ENCODE measurements at regions not wholly inside any gene's neighbourhood (a gene's known extent, or its start where the extent isn't known, plus 50 kb on each side); places are given as distances from the start of the nearest gene placed in this dataset.

DNA sequence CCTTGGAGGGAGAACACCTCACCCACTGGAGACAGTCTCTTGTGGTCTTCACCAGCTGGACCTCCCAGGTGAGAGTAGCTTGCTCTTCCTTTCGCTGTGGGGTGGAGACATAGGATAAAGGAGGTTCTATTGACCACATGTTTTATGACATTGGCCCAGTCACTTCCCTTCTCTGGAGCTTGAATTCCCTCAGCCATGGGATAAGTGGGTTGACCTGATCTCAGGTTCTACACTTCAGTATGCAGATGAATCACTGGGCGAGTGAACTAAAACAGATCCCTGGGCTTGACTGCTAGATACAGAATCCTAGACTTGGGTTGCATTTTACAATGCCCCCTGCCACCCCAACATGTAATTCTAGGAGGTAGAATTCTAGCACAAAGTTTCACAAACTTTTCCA, 54.8 kb upstream of the PRSS23 start:
- 92% methylated on average over 2 of the region's 2 CpGs for WGBS, 2 donors
- H3K4me3 ChIP-seq, result no peak overlapping the region
- no peaks in the 10 kb centered on the region for H3K36me3 ChIP-seq
- intact Hi-C loops (cut with DNase I), result no loop called here
- peaks cover 0 to 49% (median 35%) of the 10 kb centered on the region in 4 donors for H3K4me1 ChIP-seq
- no peak for DNase-seq
- H3K27ac ChIP-seq, result no peak overlapping the region
- no peak for TF ChIP-seq POLR2A (IDR thresholded peaks at IDR 0.05)
- TF ChIP-seq, protein P1, sequence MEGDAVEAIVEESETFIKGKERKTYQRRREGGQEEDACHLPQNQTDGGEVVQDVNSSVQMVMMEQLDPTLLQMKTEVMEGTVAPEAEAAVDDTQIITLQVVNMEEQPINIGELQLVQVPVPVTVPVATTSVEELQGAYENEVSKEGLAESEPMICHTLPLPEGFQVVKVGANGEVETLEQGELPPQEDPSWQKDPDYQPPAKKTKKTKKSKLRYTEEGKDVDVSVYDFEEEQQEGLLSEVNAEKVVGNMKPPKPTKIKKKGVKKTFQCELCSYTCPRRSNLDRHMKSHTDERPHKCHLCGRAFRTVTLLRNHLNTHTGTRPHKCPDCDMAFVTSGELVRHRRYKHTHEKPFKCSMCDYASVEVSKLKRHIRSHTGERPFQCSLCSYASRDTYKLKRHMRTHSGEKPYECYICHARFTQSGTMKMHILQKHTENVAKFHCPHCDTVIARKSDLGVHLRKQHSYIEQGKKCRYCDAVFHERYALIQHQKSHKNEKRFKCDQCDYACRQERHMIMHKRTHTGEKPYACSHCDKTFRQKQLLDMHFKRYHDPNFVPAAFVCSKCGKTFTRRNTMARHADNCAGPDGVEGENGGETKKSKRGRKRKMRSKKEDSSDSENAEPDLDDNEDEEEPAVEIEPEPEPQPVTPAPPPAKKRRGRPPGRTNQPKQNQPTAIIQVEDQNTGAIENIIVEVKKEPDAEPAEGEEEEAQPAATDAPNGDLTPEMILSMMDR (IDR thresholded peaks at IDR 0.05), result no peak
- TF ChIP-seq EP300 (IDR thresholded peaks at IDR 0.05), result no peak
- no peak for TF ChIP-seq POLR2AphosphoS5 (IDR thresholded peaks at IDR 0.05)
- H3K9me3 ChIP-seq, result no peaks in the 10 kb centered on the region
- H3K27me3 ChIP-seq, result no peaks in the 10 kb centered on the region

DNA sequence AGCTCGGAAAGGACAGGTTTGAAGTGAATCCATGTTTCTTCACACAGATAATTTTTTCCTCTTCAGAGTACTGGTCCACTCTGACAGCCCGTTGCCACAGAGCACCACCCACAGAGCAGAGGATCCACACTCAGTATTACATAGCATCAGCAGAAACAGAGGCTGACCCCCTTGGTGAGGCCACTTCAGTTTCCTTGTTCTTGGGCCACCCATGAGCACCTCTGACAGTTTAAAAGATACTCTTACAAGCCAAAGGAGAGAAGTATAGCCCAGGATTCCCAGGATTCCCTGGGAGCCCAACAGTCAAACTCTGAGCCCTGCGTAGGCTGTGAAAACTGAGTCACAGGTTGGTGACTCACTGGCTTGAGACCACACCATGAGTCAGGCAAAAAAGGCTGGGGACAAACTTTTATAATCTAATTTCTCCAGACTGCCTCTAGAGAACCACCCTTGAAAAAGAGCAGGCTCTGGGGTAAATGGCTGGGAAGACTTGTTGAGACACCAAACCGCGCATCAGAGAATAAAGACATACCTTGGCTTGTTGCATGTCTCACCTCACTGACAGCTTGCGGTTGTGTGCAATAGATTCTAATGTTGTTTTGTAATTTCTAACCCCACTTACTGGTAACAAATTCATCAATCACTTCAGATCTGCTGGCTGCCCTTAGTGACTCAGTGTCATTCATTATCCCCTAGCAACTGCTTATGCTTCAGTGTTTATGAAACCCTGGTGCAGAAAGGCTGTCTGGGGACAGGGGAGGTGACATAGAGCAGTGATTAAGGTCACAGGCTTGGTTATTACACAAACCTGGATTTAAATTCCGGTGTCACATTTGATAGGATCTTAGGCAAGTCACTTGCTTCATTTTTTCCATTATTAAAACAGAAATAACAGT, 56.9 kb upstream of the PRSS23 start:
- no peaks in the 10 kb centered on the region for H3K36me3 ChIP-seq
- H3K4me3 ChIP-seq, result no peak overlapping the region
- intact Hi-C loops (cut with DNase I), result loop anchor here (5.0 kb wide), 2 partner anchors 59 to 71 kb away; partner anchors contain the start of genes ME3 and PRSS23
- no peaks in the 10 kb centered on the region for H3K27me3 ChIP-seq
- TF ChIP-seq POLR2A (IDR thresholded peaks at IDR 0.05), result no peak
- TF ChIP-seq, protein P1 (IDR thresholded peaks at IDR 0.05), result no peak
- TF ChIP-seq EP300 (IDR thresholded peaks at IDR 0.05), result peak in 2 of 4 donors; percentile 19 to 85
- peak; percentile 25 to 73 (median 50) for TF ChIP-seq POLR2AphosphoS5 (IDR thresholded peaks at IDR 0.05)
- WGBS, 2 donors, result 82% methylated on average over 7 of the region's 7 CpGs
- H3K4me1 ChIP-seq, result peaks cover 0 to 65% (median 47%) of the 10 kb centered on the region in 4 donors
- peak; percentile 88 for DNase-seq
- peak overlapping the region; percentile 83 to 96 (median 92) for H3K27ac ChIP-seq
- H3K9me3 ChIP-seq, result no peaks in the 10 kb centered on the region

DNA sequence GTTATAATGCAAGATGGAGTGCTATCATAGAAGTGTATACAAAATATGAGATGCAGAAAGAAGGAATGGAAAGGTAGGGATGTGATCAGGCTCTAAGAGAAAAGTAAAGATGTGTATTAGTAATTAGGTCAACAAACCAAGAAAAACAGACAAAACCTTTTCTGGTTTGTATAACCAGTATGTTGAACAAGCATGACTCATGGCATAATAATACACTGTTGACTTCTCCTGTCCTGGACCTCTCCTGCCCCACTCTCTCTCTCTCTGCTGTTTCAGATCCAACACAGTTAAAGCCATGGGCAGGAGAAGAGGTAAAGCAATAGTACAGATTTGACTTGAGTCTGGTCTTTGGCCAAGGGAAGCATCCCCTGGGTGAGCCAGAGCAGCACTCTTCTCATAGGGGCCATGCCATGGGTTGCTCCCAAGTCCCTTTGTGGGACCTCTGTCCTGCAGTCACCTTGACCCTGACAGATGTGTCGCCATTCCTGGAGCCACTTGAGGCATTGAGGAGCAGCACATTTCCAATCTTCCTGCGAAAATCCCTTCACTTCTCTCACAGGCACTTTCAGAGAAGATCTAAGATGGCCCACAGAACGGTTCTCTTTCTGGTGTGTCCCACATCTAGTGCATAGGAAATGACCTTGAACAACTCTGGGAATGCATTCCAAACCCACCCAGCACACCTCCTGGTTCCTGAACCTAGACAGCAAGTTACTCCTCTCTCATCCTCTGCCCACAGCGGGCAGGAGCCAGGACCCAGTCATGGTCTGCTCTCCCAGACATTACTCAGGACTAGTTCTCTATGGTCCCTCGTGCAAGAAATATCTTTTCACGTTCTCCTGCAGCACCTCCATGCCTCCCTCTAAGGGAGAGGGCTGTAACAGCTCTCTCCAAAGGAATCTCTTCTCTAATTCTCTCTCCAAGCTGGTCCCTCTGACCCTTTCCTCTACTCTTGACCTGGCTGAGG, 58.2 kb upstream of the PRSS23 start:
- intact Hi-C loops (cut with DNase I), result loop anchor here (5.0 kb wide), 2 partner anchors 60 to 70 kb away; partner anchors contain the start of genes ME3 and PRSS23
- WGBS, 2 donors, result 84 to 95% methylated on average over 6 of the region's 6 CpGs
- H3K4me1 ChIP-seq, result peaks cover 0 to 71% (median 59%) of the 10 kb centered on the region in 4 donors

DNA sequence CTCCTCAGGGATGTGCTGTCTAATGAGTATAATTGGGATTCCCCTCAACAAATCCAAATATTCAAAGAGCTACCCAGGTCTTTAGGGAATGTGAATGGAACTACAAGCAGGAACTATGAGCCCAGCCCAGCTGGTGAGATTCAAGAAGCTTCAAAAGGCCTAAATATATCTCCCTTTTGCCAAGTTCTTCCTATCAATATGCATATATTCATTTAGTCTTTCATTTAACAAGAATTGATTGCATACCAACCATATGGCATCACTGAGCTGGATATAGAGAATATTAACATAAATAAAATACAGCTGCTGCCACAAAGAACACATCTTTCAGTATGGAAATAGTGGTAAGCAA, 58.9 kb upstream of the PRSS23 start:
- H3K4me3 ChIP-seq, result no peak overlapping the region
- H3K36me3 ChIP-seq, result no peaks in the 10 kb centered on the region
- peaks cover 0 to 76% (median 62%) of the 10 kb centered on the region in 4 donors for H3K4me1 ChIP-seq
- intact Hi-C loops (cut with DNase I), result loop anchor here (5.0 kb wide), 2 partner anchors 61 to 69 kb away; partner anchors contain the start of genes ME3 and PRSS23
- TF ChIP-seq POLR2A (IDR thresholded peaks at IDR 0.05), result no peak
- TF ChIP-seq EP300 (IDR thresholded peaks at IDR 0.05), result no peak
- TF ChIP-seq POLR2AphosphoS5 (IDR thresholded peaks at IDR 0.05), result no peak
- TF ChIP-seq, protein P1 (IDR thresholded peaks at IDR 0.05), result no peak
- H3K9me3 ChIP-seq, result no peaks in the 10 kb centered on the region
- H3K27me3 ChIP-seq, result no peaks in the 10 kb centered on the region
- H3K27ac ChIP-seq, result peak overlapping the region; percentile 83 to 96 (median 92)
- DNase-seq, result no peak

More for the DNA sequence above, 58.2 kb upstream of the PRSS23 start:
- TF ChIP-seq POLR2A (IDR thresholded peaks at IDR 0.05), result no peak
- TF ChIP-seq, protein P1 (IDR thresholded peaks at IDR 0.05), result no peak
- TF ChIP-seq EP300 (IDR thresholded peaks at IDR 0.05), result no peak
- peak in 1 of 4 donors; percentile 40 for TF ChIP-seq POLR2AphosphoS5 (IDR thresholded peaks at IDR 0.05)
- H3K9me3 ChIP-seq, result no peaks in the 10 kb centered on the region
- H3K27ac ChIP-seq, result peak overlapping the region; percentile 83 to 96 (median 92)
- no peak overlapping the region for H3K4me3 ChIP-seq
- no peaks in the 10 kb centered on the region for H3K36me3 ChIP-seq
- no peak for DNase-seq
- H3K27me3 ChIP-seq, result no peaks in the 10 kb centered on the region
